Brain microvascular endothelial cell (primary cell): ENCODE measurements at regions not wholly inside any gene's neighbourhood (a gene's known extent, or its start where the extent isn't known, plus 50 kb on each side); places are given as distances from the start of the nearest gene placed in this dataset.

Experiments
- DNase-seq: peaks from one replicate; pipeline ENCODE4 v3.0.0-alpha.2; 2020
- H3K27ac ChIP-seq: fragments of 250-450 bp; sonication (Bioruptor Pico); 2 replicates; pipeline ENCODE4 v1.5.1; 2020; ENCODE audit warnings: mild to moderate bottlenecking, moderate library complexity
- H3K27me3 ChIP-seq: fragments of 250-450 bp; sonication (Bioruptor Pico); replicated peaks from 2 replicates; pipeline ENCODE4 v1.5.1; 2020; ENCODE audit warnings: mild to moderate bottlenecking
- H3K36me3 ChIP-seq: fragments of 250-450 bp; sonication (Bioruptor Pico); replicated peaks from 2 replicates; pipeline ENCODE4 v1.5.1; 2020; ENCODE audit warnings: mild to moderate bottlenecking
- H3K4me3 ChIP-seq: 2 replicates; pipeline ENCODE4 v1.5.1; 2011; ENCODE audit warnings: low read depth, mild to moderate bottlenecking, control low read depth, low read length, moderate library complexity
- in situ Hi-C: cut with HindIII; loops from 2 replicates; pipeline ENCODE4 v1.10.0; 2017; ENCODE audit warnings: low sequenced_read_pairs, low pct_ligation_motif_present
- TF ChIP-seq, protein P1 (sequence below): IDR thresholded peaks from 2 replicates; pipeline ENCODE4 v1.5.1; 2011; ENCODE audit warnings: low read depth, mild to moderate bottlenecking, moderate library complexity, low read length, control low read depth, inconsistent platforms; ENCODE audit errors: missing control alignments

DNA sequence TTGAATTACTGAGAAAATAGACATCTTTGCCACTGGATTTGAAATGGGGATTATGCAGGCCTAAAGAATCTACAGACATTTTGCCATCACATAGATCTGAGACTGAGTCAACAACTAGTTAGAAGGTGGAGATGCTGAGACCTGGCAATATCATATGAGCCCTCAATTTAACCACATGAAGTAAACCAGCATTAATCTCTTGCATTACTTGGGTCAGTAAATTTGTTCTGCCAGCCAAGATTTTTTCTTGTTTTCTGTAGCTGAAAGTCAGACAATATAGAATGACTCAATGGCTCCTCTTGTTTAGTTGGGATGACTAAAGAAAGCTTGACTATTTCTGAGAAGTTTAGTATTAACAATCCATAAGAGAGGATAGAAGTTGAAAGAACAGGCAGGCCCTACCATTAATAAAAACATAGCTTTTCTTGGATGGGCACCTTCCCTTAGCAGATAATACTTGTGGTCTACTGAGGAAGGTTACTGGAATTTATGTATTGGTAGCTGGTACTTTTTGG, 396.7 kb upstream of the SORCS1 start:
- H3K27ac ChIP-seq = no peak overlapping the region
- H3K36me3 ChIP-seq = no peaks in the 10 kb centered on the region
- TF ChIP-seq, protein P1, sequence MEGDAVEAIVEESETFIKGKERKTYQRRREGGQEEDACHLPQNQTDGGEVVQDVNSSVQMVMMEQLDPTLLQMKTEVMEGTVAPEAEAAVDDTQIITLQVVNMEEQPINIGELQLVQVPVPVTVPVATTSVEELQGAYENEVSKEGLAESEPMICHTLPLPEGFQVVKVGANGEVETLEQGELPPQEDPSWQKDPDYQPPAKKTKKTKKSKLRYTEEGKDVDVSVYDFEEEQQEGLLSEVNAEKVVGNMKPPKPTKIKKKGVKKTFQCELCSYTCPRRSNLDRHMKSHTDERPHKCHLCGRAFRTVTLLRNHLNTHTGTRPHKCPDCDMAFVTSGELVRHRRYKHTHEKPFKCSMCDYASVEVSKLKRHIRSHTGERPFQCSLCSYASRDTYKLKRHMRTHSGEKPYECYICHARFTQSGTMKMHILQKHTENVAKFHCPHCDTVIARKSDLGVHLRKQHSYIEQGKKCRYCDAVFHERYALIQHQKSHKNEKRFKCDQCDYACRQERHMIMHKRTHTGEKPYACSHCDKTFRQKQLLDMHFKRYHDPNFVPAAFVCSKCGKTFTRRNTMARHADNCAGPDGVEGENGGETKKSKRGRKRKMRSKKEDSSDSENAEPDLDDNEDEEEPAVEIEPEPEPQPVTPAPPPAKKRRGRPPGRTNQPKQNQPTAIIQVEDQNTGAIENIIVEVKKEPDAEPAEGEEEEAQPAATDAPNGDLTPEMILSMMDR = no peak
- in situ Hi-C loops = no loop called here
- DNase-seq = no peak
- no peaks in the 10 kb centered on the region for H3K27me3 ChIP-seq
- H3K4me3 ChIP-seq = no peak overlapping the region

DNA sequence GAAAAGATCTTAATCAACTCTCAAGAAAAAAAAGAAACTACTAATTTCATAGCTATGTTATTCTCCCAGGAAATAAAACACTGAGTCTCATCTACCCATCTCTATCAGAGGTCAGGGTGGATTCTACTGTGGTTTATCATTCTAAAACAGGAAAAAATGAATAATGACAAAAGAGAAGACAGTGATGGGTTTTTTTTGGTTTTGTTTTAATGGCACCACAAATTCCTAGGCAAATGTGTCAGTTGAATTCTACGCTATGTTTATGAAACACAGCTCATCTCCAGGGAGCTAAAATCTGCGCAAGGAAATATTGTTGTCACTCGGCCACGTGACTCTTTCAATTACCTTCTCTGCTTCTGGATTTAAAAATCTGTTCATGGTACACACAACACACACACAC, 393.4 kb upstream of the SORCS1 start:
- Histone ChIP-seq H3K4me3 (no peak overlapping the region), H3K27me3 (no peaks in the 10 kb centered on the region), H3K27ac (no peak overlapping the region), H3K36me3 (no peaks in the 10 kb centered on the region)
- TF ChIP-seq, protein P1 = no peak
- peak; percentile 6 for DNase-seq
- in situ Hi-C loops = no loop called here

DNA sequence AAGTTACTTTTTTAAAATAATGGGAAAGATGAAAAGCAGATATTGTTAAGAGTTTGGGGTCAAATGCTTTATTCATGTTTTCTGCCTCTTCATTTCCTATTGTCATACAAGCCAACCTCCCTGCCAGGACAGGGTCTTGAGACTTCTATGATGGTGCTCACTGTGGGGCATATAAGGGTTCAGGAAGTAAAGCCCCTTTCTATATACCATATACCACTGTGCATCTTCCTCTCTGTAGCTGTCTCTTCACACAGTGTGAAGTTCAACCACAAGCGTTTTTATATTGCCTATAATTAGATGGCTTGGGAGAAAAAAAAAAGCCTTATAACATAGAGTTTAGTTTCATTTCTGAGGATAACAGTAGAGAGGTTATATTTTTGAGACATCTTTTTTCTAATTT, 389.8 kb upstream of the SORCS1 start:
- no peaks in the 10 kb centered on the region for H3K36me3 ChIP-seq
- H3K27ac ChIP-seq = no peak overlapping the region
- TF ChIP-seq, protein P1 = no peak
- no peak overlapping the region for H3K4me3 ChIP-seq
- no peak for DNase-seq
- in situ Hi-C loops = no loop called here
- H3K27me3 ChIP-seq = no peaks in the 10 kb centered on the region

DNA sequence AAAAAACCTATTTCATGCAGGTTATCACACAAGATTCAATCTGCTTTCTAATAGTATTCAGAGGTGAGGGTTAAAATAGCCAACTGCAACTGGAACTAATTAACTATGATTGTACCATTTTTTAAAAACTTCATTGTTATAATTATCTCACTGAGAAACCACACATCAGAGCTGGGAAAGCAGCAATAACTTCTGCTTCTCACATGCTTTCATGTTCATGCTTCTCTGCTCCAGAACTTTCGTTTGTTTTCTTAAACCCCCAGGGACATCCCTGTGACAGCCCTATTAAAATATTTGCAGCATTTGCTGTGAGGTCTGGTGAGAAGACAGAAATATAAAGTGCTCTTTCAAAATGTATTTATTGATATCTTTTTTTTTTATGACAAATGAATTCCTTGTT, 389.0 kb upstream of the SORCS1 start:
- TF ChIP-seq, protein P1 = no peak
- in situ Hi-C loops = no loop called here
- peak; percentile 70 for DNase-seq
- Histone ChIP-seq H3K4me3 (no peak overlapping the region), H3K27ac (no peak overlapping the region), H3K27me3 (no peaks in the 10 kb centered on the region), H3K36me3 (no peaks in the 10 kb centered on the region)

DNA sequence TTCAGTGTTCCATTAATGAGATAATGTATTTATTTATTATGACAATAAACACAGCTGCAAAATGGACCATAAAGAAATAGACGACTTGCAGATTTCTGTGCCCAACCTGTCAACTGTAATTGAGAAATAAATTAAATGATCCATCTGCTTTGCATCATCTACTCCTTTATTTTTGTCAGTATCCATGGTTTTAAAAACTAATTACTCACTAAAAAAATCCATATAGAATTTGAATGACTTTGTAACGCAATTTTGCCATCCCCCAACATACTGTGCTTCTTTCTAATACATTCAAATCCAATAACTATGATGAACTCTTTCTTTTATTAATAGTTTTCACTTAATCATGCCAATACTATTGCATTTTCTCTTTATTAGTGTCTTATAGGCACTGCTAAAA, 388.5 kb upstream of the SORCS1 start:
- DNase-seq = no peak
- Histone ChIP-seq H3K36me3 (no peaks in the 10 kb centered on the region), H3K27me3 (no peaks in the 10 kb centered on the region), H3K27ac (no peak overlapping the region), H3K4me3 (no peak overlapping the region)
- in situ Hi-C loops = no loop called here
- TF ChIP-seq, protein P1 = no peak

DNA sequence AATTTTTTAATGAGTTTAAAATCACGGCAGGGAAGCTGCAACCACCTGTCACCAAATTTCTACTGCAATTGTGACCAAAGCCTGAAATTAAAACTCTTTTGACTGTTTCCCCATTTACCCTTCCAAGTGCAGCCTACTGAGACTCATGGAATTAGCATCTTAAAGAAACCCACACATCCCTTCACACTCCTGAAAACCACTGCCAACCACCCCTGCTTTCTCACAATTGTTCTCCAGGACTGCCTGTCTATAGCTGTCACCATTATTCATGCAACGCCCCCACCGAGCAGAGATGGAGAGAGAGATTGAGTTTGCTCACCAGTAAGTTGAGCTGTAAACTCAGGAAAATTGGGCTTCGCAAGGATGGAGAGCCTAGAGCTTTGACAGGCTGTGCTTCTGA, 383.8 kb upstream of the SORCS1 start:
- Histone ChIP-seq H3K27me3 (no peaks in the 10 kb centered on the region), H3K27ac (no peak overlapping the region), H3K4me3 (no peak overlapping the region), H3K36me3 (no peaks in the 10 kb centered on the region)
- TF ChIP-seq, protein P1 = no peak
- in situ Hi-C loops = no loop called here
- DNase-seq = no peak
